ENCODE measurements at regions not wholly inside any gene's neighbourhood (a gene's known extent, or its start where the extent isn't known, plus 50 kb on each side); places are given as distances from the start of the nearest gene placed in this dataset.

GRCh38 chr7:46291601-46292150, 370.6 kb upstream of the IGFBP3 start:
- no peak overlapping the region for H3K4me3 ChIP-seq
- TF ChIP-seq CTCF (IDR thresholded peaks at IDR 0.05) (no peak), POLR2A (IDR thresholded peaks at IDR 0.05) (no peak)
- no peaks in the 10 kb centered on the region for H3K27me3 ChIP-seq
- H3K36me3 ChIP-seq (replicated peaks in 1 of 2; ENCODE audit: insufficient read depth in 1 of 2, low read depth in 2 of 2) = no peaks in the 10 kb centered on the region
- ATAC-seq (no peak), DNase-seq (peak in 1 of 4 donors; percentile 9)
- WGBS, 2 donors = 54 to 62% methylated on average over 4 of the region's 4 CpGs
- intact Hi-C loops (cut with DNase I) = no loop called here
- H3K9me3 ChIP-seq = no peaks in the 10 kb centered on the region
- no peaks in the 10 kb centered on the region for H3K4me1 ChIP-seq
- H3K27ac ChIP-seq = peak overlapping the region in 1 of 4 donors; percentile 16

GRCh38 chr7:46291050-46291438, 370.0 kb upstream of the IGFBP3 start:
- TF ChIP-seq POLR2A (IDR thresholded peaks at IDR 0.05) (no peak), CTCF (IDR thresholded peaks at IDR 0.05) (no peak)
- no peak for ATAC-seq
- Histone ChIP-seq H3K27me3 (no peaks in the 10 kb centered on the region), H3K4me1 (no peaks in the 10 kb centered on the region), H3K27ac (no peak overlapping the region), H3K4me3 (no peak overlapping the region), H3K36me3 (replicated peaks in 1 of 2; ENCODE audit: insufficient read depth in 1 of 2, low read depth in 2 of 2) (no peaks in the 10 kb centered on the region), H3K9me3 (no peaks in the 10 kb centered on the region)
- WGBS, 2 donors = 66 to 70% methylated on average over 2 to 5 of the region's 5 CpGs
- no peak for DNase-seq
- intact Hi-C loops (cut with DNase I) = no loop called here

- no peak for DNase-seq
- Histone ChIP-seq H3K4me1 (no peaks in the 10 kb centered on the region), H3K27me3 (no peaks in the 10 kb centered on the region), H3K36me3 (replicated peaks in 1 of 2; ENCODE audit: insufficient read depth in 1 of 2, low read depth in 2 of 2) (no peaks in the 10 kb centered on the region), H3K4me3 (no peak overlapping the region), H3K9me3 (no peaks in the 10 kb centered on the region), H3K27ac (no peak overlapping the region)
- WGBS, 2 donors = 41 to 42% methylated on average over 1 of the region's 1 CpG
- no peak for TF ChIP-seq CTCF (IDR thresholded peaks at IDR 0.05)
- TF ChIP-seq POLR2A (IDR thresholded peaks at IDR 0.05) = no peak
- intact Hi-C loops (cut with DNase I) = no loop called here
- no peak for ATAC-seq
Measured at GRCh38 chr7:46290374-46291049, 369.4 kb upstream of the IGFBP3 start.

GRCh38 chr7:46288861-46289260, 367.8 kb upstream of the IGFBP3 start:
- ATAC-seq = no peak
- no peak for DNase-seq
- intact Hi-C loops (cut with DNase I) = no loop called here
- Histone ChIP-seq H3K27ac (no peak overlapping the region), H3K4me1 (peaks cover 6% of the 10 kb centered on the region), H3K4me3 (no peak overlapping the region), H3K9me3 (no peaks in the 10 kb centered on the region), H3K27me3 (no peaks in the 10 kb centered on the region), H3K36me3 (replicated peaks in 1 of 2; ENCODE audit: insufficient read depth in 1 of 2, low read depth in 2 of 2) (no peaks in the 10 kb centered on the region)
- WGBS, 2 donors = 80 to 84% methylated on average over 3 of the region's 3 CpGs
- no peak for TF ChIP-seq POLR2A (IDR thresholded peaks at IDR 0.05)
- no peak for TF ChIP-seq CTCF (IDR thresholded peaks at IDR 0.05)

- H3K27me3 ChIP-seq = no peaks in the 10 kb centered on the region
- WGBS, 2 donors = 80 to 83% methylated on average over 2 of the region's 2 CpGs
- DNase-seq (no peak), ATAC-seq (no peak)
- no peak for TF ChIP-seq CTCF (IDR thresholded peaks at IDR 0.05)
- no peak for TF ChIP-seq POLR2A (IDR thresholded peaks at IDR 0.05)
- peaks cover 6% of the 10 kb centered on the region for H3K4me1 ChIP-seq
- intact Hi-C loops (cut with DNase I) = no loop called here
- H3K27ac ChIP-seq = no peak overlapping the region
- H3K36me3 ChIP-seq (replicated peaks in 1 of 2; ENCODE audit: insufficient read depth in 1 of 2, low read depth in 2 of 2) = no peaks in the 10 kb centered on the region
- H3K4me3 ChIP-seq = no peak overlapping the region
- H3K9me3 ChIP-seq = no peaks in the 10 kb centered on the region
Measured at GRCh38 chr7:46288010-46288409, 366.9 kb upstream of the IGFBP3 start.
